Fibroblast of upper back skin (primary cell): ENCODE measurements at regions not wholly inside any gene's neighbourhood (a gene's known extent, or its start where the extent isn't known, plus 50 kb on each side); places are given as distances from the start of the nearest gene placed in this dataset.
A peak's percentile ranks its signal among the peaks of the same experiment; 100 is the strongest.
"Not testable (repeated sequence)": the region's sequence is repeated elsewhere in the genome, so short reads cannot be mapped to it uniquely, and the experiment has no call there.

Experiments
- DNase-seq: peaks from one replicate; pipeline ENCODE4 v3.0.0-alpha.2; 2013

DNA sequence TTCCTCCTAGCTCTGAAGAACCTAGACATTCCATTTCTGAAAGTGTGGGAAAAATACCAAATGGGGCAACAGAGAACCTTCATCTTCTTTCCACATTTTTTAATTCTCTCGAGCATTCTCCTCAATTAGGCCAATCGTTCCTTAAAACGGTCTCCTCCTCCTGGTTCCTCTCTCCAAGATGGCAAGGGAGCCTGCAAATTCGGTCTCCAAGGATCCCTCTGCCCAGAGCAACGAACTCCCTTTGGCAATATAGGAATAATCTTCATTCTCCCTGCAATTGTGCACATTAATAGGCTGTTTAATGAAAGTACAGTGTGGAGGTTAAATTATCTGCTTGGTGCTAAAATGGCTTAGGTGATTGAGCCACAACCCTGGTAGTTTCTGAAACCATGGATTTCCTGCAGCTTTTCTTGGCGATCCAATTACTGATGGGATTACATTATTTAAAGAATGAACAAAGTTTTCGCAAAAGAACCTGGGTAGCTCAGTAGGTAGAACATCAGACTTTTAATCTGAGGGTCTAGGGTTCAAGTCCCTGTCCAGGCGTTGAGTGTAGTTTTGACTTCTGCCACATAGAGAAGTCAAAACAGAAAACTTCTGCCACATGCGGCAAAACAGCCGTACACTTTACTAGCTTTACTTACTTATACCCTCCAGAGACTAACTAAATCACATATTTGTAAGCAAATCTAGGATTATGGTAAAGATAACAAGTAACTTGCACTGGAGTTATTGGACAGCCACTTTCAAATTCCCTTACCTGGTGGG is 102.9 kb upstream of the ZNF184 start:
- DNase-seq: no peak

- no peak for DNase-seq
Observed at GRCh38 chr6:27568226-27568897, 95.5 kb upstream of the ZNF184 start.

DNA sequence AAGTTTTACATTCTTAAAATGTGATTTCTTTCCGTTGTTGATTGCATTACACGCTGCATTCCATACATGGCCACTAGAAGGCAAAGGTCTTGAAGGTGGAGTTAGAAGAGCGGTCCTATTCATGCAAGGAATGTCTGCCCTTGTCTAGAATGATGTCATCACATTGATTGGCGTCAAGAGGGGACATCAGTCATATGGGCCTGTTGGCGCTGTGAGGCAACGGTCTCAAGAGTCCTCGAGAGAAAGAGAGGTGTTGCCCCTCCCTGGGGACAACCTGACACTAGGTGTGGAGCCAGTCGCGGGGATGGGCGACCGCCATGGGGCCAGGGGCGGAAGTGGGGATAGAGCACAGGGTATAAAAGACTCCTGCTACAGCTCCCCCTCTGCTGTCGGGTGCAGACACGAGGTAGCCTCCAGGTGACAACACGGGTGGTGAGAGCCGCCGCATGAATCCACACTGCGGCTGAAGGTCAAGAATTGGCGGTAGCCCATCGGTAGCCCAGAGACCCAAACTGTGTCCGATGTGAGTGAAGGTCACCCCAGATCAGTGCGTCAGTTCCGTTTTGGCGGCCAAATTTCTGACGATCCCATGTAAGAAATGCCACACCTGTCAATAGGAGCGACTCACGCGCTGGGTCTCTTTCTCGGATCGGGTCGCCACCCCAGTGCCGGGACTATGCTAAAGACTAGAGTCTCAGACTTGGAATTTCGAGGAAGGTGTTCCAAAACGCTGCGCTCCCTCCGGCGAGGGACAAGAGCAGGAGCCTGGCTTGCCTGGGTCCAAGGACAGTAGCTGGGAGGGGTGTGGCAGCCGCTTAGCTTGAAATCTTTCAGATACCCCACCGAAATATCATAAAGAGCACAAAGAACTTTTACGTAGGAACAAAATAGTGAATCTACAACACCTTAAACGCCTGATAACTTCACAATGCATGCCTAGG is 93.2 kb upstream of the ZNF184 start:
- DNase-seq: no peak

- DNase-seq: no peak
Observed at GRCh38 chr6:27562027-27562410, 89.1 kb upstream of the ZNF184 start.

DNA sequence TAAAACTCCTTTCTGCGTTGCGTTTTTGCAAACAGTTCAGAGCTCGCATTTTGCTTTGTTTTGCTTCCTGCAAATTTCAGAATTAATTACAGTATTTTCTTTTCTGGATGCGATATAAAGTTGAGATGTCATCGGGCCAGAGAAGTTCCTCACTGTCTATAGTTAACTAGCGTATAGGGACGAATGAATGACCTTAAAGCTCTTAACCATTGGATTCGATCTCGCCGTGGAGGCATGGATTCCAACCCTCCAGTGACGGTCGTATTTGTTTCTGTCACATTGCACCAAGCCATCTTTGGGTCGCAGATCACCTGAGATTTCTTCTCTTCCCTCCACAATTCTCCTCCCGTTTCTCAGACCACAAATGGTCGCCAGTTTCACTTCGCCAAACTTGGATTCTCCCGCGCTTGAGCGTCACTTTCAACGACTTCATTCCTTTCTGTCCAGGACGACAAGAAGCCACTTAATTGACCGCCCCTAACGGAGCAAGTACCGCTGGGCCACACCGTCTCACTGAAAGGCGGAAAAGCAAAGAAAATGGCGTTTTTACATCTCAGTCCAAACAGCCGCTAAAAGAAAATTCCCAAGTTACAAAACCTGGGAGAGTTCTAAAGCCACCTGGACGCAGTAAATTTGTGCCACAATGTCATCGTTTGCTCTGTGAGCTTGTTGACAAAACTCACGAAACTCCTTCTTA is 85.3 kb upstream of the ZNF184 start:
- DNase-seq: no peak

GRCh38 chr6:27556406-27556805 is 83.5 kb upstream of the ZNF184 start:
- no peak for DNase-seq

DNA sequence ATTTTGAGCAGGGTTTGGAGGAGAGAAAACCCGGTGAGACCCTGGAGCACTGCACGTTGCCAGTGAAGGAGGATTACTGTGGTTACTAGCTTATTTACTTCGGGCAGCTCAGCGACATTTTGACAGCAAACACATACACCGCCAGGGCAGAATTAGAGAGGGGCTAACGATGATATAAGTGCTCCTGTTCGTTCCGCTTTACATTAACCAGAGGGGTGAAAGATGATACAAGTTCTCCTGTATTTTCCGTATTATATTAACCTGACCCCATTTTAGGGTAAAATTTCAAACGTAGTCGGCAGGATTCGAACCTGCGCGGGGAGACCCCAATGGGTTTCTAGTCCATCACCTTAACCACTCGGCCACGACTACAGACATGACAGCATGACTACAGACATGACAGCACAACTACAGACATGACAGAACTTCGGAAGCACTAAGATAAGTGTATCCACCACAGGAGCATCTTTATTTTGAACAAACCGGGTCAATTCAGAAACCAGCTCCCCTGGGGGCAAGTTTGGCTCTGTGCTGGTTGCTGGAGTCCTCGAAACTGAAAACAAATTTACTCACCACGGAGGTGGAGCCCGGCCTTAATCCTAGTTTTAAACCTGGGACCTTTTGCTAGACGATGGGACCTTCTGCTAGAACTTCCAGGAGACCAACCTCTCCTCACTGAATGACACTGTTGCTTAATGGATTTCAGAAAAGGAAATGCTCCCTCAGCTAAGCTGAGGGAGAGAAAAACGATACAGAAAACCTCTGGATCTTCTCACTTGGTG is 80.4 kb upstream of the ZNF184 start:
- DNase-seq: peak; percentile 32

DNA sequence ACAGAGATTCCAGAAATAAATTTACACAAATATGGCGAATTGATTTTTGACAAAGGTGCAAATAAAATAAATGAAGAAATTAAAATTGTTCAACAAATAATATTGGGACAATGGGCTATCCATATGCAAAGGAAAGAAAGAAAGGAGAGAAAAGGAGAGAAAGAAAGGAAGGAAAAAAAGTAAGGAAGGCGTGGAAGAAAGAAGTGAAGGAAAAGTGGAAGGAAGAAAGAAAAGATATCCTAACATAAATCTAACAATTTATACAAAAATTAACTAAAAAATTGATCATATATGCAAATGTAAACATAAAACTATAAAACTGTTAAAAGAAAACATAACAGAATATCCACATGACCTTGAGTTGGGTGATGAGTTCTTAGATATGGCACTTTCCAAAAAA is 78.7 kb upstream of the ZNF184 start:
- no peak for DNase-seq

DNA sequence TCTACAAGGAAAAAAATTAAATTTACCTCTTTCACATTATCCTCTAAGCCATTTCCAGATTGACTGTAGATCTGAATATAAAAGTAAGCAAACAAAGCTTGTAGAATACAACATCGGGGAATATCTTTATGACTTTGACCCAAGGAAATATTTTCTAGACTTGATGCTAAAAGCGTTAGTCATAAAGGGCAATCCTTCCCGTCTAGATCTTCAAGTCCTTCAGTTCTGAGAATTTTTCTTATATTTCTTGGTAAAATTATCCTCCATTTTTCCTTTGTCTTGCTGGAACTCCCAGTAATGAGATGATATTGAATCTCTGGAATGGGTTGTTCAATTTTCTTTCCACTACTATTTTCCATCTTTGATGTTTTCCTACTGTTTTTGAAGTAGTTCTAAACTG is 77.8 kb upstream of the ZNF184 start:
- no peak for DNase-seq

DNA sequence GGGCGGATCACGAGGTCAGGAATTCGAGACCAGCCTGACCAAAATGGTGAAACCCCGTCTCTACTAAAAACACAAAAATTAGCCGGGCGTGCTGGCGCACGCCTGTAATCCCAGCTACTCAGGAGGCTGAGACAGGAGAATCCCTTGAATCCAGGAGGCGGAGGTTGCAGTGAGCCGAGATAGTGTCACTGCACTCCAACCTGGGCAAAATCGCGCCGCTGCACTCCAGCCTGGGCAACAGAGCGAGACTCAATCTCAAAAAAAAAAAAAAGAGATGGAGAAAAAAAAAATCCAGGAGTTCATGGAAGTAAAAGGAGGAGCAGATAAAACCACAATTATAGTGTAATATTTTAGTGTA is 76.3 kb upstream of the ZNF184 start:
- DNase-seq: not testable (repeated sequence)

- DNase-seq: peak; percentile 74
Observed at GRCh38 chr6:27547157-27548075, 74.5 kb upstream of the ZNF184 start.

DNA sequence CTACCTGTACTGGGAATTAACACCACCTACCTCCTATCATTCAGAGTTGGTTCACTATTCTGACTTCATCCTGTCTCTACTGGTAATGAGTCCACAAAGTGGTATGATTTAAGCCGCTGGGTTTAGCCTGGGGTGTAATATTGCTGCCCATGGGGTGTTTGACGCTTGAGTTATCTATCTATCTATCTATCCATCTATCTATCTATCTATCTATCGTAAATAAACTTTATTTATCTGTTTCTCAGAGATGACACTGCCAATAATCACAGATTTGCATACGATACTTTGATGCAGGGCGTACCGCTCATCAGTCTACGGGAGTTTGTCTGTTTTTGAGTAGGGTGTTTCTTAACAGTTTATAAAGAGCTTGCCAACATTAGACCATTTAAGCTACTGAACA is 73.6 kb upstream of the ZNF184 start:
- no peak for DNase-seq

DNA sequence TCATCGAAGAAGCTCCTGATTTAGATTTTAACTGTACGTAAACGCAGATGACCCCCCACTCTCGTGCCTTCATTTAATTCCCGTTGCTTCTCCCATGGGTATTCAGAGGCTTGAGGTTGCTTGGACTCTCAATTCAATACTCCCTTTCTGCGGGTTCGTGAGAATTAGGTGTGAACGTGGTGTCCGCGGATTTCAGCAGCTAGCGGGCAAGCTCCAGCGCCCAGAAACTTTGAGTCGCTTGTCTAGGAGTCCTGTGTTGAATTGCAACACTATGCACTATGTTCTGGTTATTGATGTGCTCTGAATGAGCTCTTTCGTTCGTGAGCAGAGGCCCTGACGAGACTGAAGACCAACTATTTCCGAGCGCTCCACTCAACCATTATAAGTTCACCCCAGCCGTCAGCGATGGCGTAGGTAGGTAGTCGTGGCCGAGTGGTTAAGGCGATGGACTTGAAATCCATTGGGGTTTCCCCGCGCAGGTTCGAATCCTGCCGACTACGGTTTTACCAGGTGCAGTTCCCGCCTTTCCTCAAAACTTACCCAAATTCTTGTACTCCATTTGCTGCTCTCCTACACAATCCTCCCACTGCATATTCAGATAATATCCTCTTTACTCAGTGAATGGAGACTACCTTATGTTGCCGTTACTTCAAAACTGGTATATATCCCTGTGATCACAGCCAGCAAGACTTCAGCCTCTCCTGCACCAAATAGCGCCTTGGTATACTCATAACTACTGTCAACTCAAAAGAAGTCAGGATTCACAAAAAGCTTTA is 72.6 kb upstream of the ZNF184 start:
- DNase-seq: peak; percentile 69

DNA sequence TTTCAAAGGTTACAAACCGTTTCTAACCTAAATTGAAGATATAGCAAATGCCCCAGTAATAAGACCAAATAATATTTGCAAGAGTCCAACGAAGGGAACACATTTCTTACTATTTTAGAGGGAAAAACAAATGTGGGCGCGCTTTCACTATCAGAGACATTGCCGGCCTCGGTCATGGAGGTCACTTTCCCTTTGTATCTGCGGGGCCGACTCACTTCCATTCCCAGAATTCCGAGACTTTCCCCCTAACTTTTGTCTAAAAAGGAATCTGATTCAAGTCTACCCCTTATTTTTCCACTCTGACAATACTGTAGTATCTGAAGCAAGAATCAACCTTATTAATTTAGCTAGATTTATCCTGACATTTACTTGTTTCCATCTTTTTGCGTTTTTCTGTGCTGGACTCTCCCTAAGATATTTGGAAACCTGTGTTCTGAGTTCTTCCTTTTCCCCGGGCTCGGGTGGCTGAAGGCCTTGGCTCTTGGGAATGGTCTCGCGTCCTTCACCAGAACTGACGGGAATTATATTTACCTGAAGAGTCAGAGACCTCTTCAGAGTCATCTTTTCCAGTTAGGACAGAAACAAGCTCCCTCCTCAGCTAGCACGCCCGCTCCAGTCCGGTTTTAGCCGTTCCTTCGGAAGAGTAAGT is 71.8 kb upstream of the ZNF184 start:
- no peak for DNase-seq

GRCh38 chr6:27544135-27544534 is 71.2 kb upstream of the ZNF184 start:
- DNase-seq: not testable (repeated sequence)

GRCh38 chr6:27542485-27542884 is 69.6 kb upstream of the ZNF184 start:
- no peak for DNase-seq

DNA sequence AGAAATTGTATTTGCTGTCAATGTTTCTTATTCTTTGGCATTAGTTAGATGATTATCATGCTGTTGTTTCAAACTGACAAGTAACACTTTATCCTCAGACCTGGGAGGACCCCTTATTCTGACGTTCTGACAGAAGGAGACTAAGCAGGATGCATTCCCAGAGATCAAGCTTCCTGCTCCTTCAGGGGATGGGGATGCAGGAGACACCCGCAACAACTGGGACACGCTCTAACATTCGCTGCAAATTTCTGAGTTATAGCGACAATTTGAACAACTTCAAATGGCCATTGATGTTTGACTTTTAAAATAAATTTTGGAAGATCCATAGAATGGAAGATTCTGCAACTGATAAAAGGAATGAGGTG is 69.0 kb upstream of the ZNF184 start:
- no peak for DNase-seq

GRCh38 chr6:27541212-27541932 is 68.5 kb upstream of the ZNF184 start:
- DNase-seq: no peak

GRCh38 chr6:27539551-27539950 is 66.6 kb upstream of the ZNF184 start:
- DNase-seq: no peak
